ENCODE measurements at regions not wholly inside any gene's neighbourhood (a gene's known extent, or its start where the extent isn't known, plus 50 kb on each side); places are given as distances from the start of the nearest gene placed in this dataset.

GRCh38 chr2:238743243-238744065 is 104.4 kb upstream of the TWIST2 start:
- no peak for TF ChIP-seq CTCF (conservative IDR thresholded peaks at IDR 0.05)
- H3K27ac ChIP-seq = no peak overlapping the region

DNA sequence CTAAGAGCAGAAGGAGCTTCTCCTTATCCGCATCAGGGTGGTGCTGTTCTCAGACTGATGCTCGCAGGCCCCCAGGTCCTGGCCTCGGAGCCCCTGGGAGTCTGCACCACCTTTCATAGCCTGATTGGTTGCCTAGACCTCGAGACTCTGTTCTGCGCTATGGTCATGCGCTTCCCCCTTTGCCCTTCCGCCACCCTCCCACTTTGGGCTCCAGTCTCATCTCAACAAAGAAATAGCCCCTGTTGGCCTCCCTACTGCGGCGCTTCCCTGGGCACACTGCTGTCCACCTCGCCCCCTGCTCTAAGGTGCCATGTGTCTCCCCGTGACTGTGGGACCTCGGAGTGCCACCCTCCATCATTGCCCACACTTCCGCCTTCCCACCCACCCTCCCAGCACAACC is 102.9 kb upstream of the TWIST2 start:
- no peak for TF ChIP-seq CTCF (conservative IDR thresholded peaks at IDR 0.05)
- H3K27ac ChIP-seq = no peak overlapping the region

DNA sequence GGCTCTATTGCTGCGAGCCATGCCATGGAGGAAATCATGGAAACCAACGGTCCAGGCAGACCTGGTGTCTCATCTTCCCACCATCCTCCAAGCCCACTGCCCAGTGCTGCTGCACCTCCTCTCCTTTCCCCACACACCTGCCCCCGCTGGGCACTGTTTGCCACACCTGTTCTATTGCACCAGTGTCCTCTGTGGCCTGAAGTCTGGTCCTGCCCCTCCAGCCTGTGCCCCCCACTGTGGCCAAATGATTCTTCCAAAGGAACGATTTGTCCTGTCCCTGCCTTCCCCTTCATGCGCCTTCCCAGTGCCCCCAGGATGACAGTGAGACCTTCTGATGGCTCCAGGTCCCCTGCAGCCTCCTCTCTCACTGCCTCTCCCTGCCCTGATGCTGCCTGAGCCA is 101.9 kb upstream of the TWIST2 start:
- no peak for TF ChIP-seq CTCF (conservative IDR thresholded peaks at IDR 0.05)
- H3K27ac ChIP-seq = no peak overlapping the region

DNA sequence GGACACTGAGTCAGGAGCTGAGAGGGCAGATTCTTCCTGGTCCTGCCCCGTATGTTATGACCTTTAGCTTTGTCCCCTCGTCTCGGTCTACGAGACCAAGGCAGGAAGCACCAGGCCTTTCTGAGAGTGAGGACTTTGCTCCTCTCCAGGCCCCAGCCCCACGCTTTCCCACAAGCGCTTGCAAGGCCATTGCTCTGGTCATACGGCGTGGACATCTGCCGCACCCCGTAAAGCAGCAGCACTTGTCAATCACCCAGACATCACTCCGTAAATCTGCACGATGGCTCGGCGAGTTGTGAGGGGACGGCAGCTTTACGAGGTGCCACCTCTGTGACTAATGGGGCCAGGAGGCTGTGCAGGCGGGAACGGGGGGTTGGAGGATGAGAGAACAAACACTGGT is 100.8 kb upstream of the TWIST2 start:
- no peak for TF ChIP-seq CTCF (conservative IDR thresholded peaks at IDR 0.05)
- H3K27ac ChIP-seq = no peak overlapping the region

- H3K27ac ChIP-seq = no peak overlapping the region
- no peak for TF ChIP-seq CTCF (conservative IDR thresholded peaks at IDR 0.05)
Observed at GRCh38 chr2:238747557-238747956, 100.3 kb upstream of the TWIST2 start.

- TF ChIP-seq CTCF (conservative IDR thresholded peaks at IDR 0.05) = no peak
- no peak overlapping the region for H3K27ac ChIP-seq
Observed at GRCh38 chr2:238750212-238750904, 97.5 kb upstream of the TWIST2 start.

- no peak overlapping the region for H3K27ac ChIP-seq
- TF ChIP-seq CTCF (conservative IDR thresholded peaks at IDR 0.05) = no peak; the same call in 1 of the 2 replicates
Observed at GRCh38 chr2:238754259-238754658, 93.6 kb upstream of the TWIST2 start.
